ENCODE measurements at regions not wholly inside any gene's neighbourhood (a gene's known extent, or its start where the extent isn't known, plus 50 kb on each side); places are given as distances from the start of the nearest gene placed in this dataset.

- no peak for DNase-seq (ENCODE audit: low read depth)
- no peak overlapping the region for H3K4me3 ChIP-seq (ENCODE audit: low read depth, low read length)
- TF ChIP-seq, protein P1, sequence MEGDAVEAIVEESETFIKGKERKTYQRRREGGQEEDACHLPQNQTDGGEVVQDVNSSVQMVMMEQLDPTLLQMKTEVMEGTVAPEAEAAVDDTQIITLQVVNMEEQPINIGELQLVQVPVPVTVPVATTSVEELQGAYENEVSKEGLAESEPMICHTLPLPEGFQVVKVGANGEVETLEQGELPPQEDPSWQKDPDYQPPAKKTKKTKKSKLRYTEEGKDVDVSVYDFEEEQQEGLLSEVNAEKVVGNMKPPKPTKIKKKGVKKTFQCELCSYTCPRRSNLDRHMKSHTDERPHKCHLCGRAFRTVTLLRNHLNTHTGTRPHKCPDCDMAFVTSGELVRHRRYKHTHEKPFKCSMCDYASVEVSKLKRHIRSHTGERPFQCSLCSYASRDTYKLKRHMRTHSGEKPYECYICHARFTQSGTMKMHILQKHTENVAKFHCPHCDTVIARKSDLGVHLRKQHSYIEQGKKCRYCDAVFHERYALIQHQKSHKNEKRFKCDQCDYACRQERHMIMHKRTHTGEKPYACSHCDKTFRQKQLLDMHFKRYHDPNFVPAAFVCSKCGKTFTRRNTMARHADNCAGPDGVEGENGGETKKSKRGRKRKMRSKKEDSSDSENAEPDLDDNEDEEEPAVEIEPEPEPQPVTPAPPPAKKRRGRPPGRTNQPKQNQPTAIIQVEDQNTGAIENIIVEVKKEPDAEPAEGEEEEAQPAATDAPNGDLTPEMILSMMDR (IDR thresholded peaks at IDR 0.05; ENCODE audit: insufficient read depth, low read length): no peak
These were observed 465.6 kb downstream of the ADGRL2 start for GRCh38 chr1:82266351-82266750.

DNA sequence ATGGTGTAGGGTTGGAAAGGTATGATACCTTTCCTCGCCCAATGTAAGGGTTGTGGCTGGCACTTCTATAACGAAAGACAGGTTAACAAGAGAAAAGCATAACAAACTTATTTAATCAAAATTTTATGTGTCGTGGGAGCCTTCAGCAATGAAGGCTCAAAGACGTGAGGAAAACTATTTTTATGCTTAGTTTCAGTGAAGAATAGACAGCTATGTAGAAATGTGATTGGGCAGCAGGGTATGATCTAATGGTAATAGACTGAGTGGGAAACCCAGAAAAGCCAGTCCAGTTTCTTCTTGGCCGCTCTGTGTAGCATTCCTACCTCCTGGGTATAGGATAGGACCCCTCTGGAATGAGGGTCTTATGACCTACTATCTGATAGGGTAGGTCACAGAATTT, 464.7 kb downstream of the ADGRL2 start:
- DNase-seq (ENCODE audit: low read depth): no peak
- H3K4me3 ChIP-seq (ENCODE audit: low read depth, low read length): no peak overlapping the region
- TF ChIP-seq, protein P1 (IDR thresholded peaks at IDR 0.05; ENCODE audit: insufficient read depth, low read length): no peak

- peak; percentile 28 for DNase-seq (ENCODE audit: low read depth)
- H3K4me3 ChIP-seq (ENCODE audit: low read depth, low read length): no peak overlapping the region
- TF ChIP-seq, protein P1 (IDR thresholded peaks at IDR 0.05; ENCODE audit: insufficient read depth, low read length): no peak
These were observed 464.1 kb downstream of the ADGRL2 start for GRCh38 chr1:82264802-82265201.

- TF ChIP-seq, protein P1 (IDR thresholded peaks at IDR 0.05; ENCODE audit: insufficient read depth, low read length): no peak
- H3K4me3 ChIP-seq (ENCODE audit: low read depth, low read length): no peak overlapping the region
- DNase-seq (ENCODE audit: low read depth): no peak
These were observed 462.7 kb downstream of the ADGRL2 start for GRCh38 chr1:82263396-82263795.

GRCh38 chr1:82260666-82261065, 459.9 kb downstream of the ADGRL2 start:
- TF ChIP-seq, protein P1 (IDR thresholded peaks at IDR 0.05; ENCODE audit: insufficient read depth, low read length): no peak
- DNase-seq (ENCODE audit: low read depth): no peak
- no peak overlapping the region for H3K4me3 ChIP-seq (ENCODE audit: low read depth, low read length)

DNA sequence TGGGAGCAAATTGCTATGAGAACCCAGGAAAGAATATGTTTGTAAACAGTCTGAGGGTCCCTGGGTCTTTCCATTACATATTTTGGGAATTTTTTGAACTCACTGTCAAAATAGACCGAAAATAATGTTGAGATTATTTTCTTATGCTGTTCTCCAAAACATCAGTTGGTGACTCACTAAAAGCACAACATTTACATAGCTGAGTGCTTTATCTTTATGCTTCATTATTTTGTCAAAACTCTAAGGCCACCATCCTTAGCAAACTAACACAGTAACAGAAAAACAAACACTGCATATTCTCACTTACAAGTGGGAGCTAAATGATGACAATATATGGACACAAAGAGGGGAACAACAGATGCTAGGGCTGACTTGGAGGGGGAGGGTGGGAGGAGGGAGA, 459.3 kb downstream of the ADGRL2 start:
- DNase-seq (ENCODE audit: low read depth): peak; percentile 11
- TF ChIP-seq, protein P1 (IDR thresholded peaks at IDR 0.05; ENCODE audit: insufficient read depth, low read length): no peak
- no peak overlapping the region for H3K4me3 ChIP-seq (ENCODE audit: low read depth, low read length)

DNA sequence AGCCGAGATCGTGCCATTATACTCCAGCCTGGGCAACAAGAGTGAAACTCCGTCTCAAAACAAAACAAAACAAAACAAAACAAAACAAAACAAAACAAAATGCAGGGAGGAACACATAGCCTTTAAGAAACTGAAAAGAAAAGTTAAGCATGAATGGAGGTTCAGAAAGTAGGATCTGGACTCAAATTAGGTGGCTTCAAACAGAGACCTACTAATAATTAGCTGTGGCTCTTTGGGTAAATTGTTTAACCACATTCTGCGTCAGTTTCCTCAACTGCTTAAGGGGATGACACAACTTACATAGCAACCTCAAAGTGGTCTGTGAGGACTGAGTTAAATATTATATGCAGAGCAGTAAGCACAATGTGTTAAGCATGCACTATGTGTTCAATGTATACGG, 458.2 kb downstream of the ADGRL2 start:
- H3K4me3 ChIP-seq (ENCODE audit: low read depth, low read length): no peak overlapping the region
- TF ChIP-seq, protein P1 (IDR thresholded peaks at IDR 0.05; ENCODE audit: insufficient read depth, low read length): no peak
- DNase-seq (ENCODE audit: low read depth): no peak
